ENCODE measurements at regions not wholly inside any gene's neighbourhood (a gene's known extent, or its start where the extent isn't known, plus 50 kb on each side); places are given as distances from the start of the nearest gene placed in this dataset.

DNA sequence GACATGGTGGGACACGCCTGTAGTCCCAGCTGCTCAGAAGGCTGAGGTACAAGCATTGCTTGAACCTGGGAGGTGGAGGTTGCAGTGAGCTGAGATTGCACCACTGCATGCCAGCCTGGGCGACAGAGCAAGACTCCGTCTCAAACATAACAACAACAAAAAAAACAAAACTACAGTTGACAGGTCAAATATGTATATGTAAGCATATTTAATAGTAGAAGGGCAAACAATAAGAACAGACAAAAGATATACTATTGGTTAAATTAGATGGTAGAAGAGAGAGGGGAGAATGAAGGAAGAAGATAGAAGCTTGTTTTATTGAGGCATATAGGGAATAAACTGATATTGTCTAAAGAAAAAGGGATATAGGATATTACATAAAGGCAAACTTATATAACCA is 247.1 kb downstream of the KLF13 start:
- Mint-ChIP-seq H3K27me3 (peaks cover 10% of the 10 kb centered on the region), H3K9me3 (peaks cover 1% of the 10 kb centered on the region), H3K4me1 (peaks cover 5% of the 10 kb centered on the region), H3K27ac (no peak overlapping the region), H3K36me3 (ENCODE audit: low read depth) (no peaks in the 10 kb centered on the region), H3K4me3 (no peak overlapping the region)
- ATAC-seq = no peak
- no peak for DNase-seq

DNA sequence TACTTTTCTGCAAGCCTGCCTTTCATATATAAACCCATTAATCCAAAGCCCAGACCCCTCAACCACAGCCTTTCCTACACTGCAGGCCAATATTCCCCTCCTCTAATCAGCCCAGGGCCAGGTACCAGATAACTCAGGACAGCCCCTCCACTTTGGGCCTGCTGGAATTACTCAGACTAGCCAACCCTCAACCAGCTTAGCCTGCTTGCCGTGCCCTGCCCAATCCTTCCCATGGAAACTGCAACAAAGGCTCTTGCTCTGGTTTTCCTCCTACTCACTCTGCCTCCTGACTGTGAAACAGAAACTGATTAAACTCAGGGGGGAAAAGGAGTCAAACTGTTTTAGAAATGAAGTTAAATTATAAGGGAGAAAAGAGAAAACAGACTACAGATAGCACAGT is 248.1 kb downstream of the KLF13 start:
- H3K9me3 Mint-ChIP-seq = peaks cover under 1% of the 10 kb centered on the region

DNA sequence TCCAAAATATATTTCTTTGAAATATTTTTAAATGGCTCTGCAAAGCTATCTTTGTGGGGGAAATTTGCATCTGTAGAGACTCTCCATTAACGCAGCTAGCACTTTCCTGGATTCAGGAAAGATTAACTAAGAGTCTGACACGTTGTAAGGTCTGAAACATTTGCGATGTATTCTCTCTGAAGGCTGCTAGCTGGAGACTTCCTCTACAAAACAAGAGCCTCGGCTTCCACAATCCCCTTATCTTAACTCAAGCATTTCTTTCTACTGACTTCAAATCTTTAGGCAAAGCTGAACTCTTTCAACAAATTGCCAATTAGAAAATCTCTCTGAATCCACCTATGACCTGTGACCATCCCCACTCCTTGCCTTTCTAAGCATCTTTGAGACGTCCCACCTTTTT is 250.5 kb downstream of the KLF13 start:
- Mint-ChIP-seq H3K9me3 (peaks cover 10% of the 10 kb centered on the region), H3K27me3 (peaks cover 13% of the 10 kb centered on the region), H3K4me3 (no peak overlapping the region), H3K36me3 (ENCODE audit: low read depth) (peaks cover 4% of the 10 kb centered on the region), H3K4me1 (peaks cover 5% of the 10 kb centered on the region), H3K27ac (no peak overlapping the region)
- ATAC-seq = no peak
- DNase-seq = no peak

More for the DNA sequence above, 248.1 kb downstream of the KLF13 start:
- Mint-ChIP-seq H3K27ac (no peak overlapping the region), H3K4me3 (no peak overlapping the region), H3K27me3 (peaks cover 10% of the 10 kb centered on the region), H3K36me3 (ENCODE audit: low read depth) (no peaks in the 10 kb centered on the region), H3K4me1 (peaks cover 5% of the 10 kb centered on the region)
- ATAC-seq = no peak
- no peak for DNase-seq

DNA sequence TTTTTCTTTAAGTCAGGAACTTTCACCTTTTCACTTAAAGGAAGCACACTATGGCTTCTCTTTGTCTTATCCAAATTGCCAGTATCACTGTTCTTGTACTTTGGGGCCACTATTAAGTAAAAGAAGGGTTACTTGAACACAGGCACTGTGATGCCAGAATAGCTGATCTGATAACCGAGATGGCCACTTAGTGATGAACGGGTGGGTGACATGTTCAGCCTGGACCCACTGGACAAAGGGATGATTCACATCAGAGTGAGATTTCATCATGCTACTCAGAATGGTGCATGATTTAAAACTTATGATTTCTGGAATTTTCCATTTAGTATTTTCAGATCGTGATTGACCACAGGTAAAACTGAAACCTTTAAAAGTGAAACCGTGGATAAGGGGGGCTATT is 252.6 kb downstream of the KLF13 start:
- peaks cover 4% of the 10 kb centered on the region for H3K36me3 Mint-ChIP-seq (ENCODE audit: low read depth)
- DNase-seq (no peak), ATAC-seq (no peak)
- peaks cover 12% of the 10 kb centered on the region for H3K27me3 Mint-ChIP-seq
- H3K27ac Mint-ChIP-seq = no peak overlapping the region
- H3K4me1 Mint-ChIP-seq = peaks cover 5% of the 10 kb centered on the region
- H3K9me3 Mint-ChIP-seq = peaks cover 23% of the 10 kb centered on the region
- H3K4me3 Mint-ChIP-seq = no peak overlapping the region

DNA sequence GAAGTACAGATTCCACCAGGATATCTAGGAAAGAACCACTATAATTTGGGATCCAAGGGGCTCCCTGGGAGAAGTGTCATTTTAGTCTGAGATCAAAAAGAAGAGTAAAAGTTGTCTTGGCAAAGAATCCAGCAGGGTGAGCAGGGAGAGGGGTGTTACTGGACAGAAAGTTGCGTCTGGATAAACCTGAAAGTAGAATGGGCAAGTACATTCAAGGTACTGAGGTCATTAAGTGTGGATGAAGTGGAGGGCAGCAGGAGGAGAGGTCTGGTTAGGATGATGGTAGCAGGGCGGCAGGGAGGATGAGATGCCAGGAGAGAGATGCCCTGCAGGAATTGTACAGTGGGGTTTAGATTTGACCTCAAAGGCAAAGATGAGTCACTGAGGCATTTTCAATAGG is 253.3 kb downstream of the KLF13 start:
- ATAC-seq (no peak), DNase-seq (no peak)
- Mint-ChIP-seq H3K4me1 (peaks cover under 1% of the 10 kb centered on the region), H3K4me3 (no peak overlapping the region), H3K9me3 (peaks cover 23% of the 10 kb centered on the region), H3K36me3 (ENCODE audit: low read depth) (peaks cover 4% of the 10 kb centered on the region), H3K27me3 (peaks cover 9% of the 10 kb centered on the region), H3K27ac (no peak overlapping the region)

DNA sequence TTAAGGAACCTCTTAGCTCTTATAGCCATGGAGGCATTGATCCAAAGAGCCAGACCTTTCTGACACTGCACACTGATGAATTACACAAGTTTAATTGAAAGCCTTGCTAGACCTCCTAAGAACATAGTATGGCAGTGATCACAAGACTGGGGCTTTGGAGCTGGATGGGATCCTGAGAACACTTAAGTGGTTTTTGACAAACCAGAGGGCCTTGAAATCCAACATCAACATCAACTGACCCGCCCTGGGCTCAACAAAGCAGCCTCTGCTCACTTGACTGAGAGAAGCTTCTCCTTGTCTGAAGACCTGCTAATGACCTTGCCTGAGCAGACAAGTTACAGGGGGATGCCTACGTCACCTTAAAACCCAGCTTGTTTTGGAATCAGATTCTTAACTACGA is 257.6 kb downstream of the KLF13 start:
- DNase-seq (no peak), ATAC-seq (no peak)
- Mint-ChIP-seq H3K4me3 (no peak overlapping the region), H3K9me3 (peaks cover 23% of the 10 kb centered on the region), H3K27me3 (peaks cover 17% of the 10 kb centered on the region), H3K27ac (no peak overlapping the region), H3K4me1 (no peaks in the 10 kb centered on the region), H3K36me3 (ENCODE audit: low read depth) (peaks cover 4% of the 10 kb centered on the region)

DNA sequence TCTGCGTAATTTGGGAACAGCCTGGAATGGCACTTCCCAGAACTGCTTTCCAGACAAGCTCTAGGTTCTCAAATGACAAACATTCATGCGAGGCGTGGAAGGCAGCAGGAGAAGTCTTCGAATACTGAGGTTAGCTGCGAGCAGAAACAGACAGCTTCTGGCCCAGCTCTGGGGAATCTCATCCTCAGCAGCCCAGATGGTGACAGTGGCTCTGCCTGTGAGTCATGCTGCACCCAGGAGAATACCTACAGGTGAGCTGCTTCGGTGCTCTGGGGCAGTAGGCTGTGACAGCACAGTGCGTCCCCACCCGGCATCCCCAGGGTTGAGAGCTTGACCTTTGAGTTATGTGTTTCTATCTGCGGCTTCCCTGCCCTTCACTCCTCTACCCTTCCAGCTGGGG is 258.6 kb downstream of the KLF13 start:
- H3K27me3 Mint-ChIP-seq = peaks cover 17% of the 10 kb centered on the region
- H3K4me1 Mint-ChIP-seq = no peaks in the 10 kb centered on the region
- DNase-seq (no peak), ATAC-seq (no peak)
- no peak overlapping the region for H3K4me3 Mint-ChIP-seq
- peaks cover 4% of the 10 kb centered on the region for H3K36me3 Mint-ChIP-seq (ENCODE audit: low read depth)
- no peak overlapping the region for H3K27ac Mint-ChIP-seq
- H3K9me3 Mint-ChIP-seq = peaks cover 17% of the 10 kb centered on the region

DNA sequence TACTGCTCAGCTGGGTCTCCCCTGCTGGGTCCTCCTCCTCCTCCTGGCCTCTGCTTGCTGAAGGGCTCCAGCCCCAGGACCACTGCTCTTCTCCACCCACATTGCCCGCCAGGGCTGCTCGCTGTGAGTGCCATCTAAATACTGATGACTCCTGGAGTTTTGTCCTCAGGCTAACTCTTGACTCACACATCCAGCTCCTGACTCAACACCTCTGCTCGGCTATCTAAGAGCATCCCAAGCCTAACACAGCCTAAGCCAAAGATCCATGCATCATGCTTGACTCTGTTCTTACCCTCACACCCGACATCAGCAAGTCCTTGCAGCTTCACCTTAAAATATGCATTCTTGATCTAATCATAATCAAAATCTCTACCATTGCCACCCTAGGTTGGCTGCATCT is 260.2 kb downstream of the KLF13 start:
- Mint-ChIP-seq H3K4me1 (no peaks in the 10 kb centered on the region), H3K36me3 (ENCODE audit: low read depth) (peaks cover 2% of the 10 kb centered on the region), H3K9me3 (peaks cover 16% of the 10 kb centered on the region), H3K27me3 (peaks cover 18% of the 10 kb centered on the region), H3K27ac (no peak overlapping the region), H3K4me3 (no peak overlapping the region)
- ATAC-seq (no peak), DNase-seq (no peak)

DNA sequence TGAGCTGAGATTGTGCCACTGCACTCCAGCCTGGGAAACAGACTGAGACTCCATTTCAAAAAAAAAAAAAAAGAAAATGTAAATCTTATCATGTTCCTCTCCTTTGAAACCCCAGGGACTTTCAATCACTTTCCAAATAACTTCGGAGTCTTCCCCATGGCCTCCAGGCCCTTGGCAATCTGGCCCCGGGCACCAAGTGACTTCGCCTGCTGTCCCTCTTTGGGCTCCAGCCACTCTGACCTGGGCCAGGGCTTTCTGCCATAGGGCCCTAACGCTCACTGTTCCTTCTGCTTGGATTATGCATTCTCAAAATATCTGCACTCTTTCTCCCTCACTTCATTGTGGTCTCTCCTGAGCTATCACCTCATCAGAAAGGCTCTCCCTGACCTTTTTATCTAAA is 260.9 kb downstream of the KLF13 start:
- H3K27ac Mint-ChIP-seq = no peak overlapping the region
- no peak for ATAC-seq
- no peak for DNase-seq
- peaks cover 8% of the 10 kb centered on the region for H3K9me3 Mint-ChIP-seq
- H3K4me3 Mint-ChIP-seq = no peak overlapping the region
- H3K36me3 Mint-ChIP-seq (ENCODE audit: low read depth) = no peaks in the 10 kb centered on the region
- peaks cover 14% of the 10 kb centered on the region for H3K27me3 Mint-ChIP-seq
- H3K4me1 Mint-ChIP-seq = no peaks in the 10 kb centered on the region

DNA sequence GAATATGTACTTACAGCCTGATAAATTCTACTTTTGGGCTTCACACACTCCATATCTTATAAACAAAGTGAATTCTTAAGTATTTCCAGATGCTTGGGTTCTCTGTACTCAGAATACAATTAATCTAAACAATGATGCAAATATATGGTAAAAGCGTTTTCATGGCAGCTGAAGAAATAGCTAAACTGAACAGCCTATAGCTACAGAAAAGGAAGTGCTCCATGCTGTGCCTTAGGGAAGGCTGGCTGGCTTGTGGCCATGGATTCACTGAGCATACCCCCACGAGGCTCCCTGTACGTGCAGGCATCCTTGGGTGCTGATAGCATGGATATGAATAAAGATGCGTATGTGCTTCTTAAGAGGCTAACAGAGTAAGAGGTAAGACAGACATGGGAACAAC is 264.0 kb downstream of the KLF13 start:
- H3K27me3 Mint-ChIP-seq = peaks cover 10% of the 10 kb centered on the region
- no peaks in the 10 kb centered on the region for H3K9me3 Mint-ChIP-seq
- ATAC-seq (no peak), DNase-seq (no peak)
- no peak overlapping the region for H3K27ac Mint-ChIP-seq
- H3K4me3 Mint-ChIP-seq = no peak overlapping the region
- H3K4me1 Mint-ChIP-seq = no peaks in the 10 kb centered on the region
- no peaks in the 10 kb centered on the region for H3K36me3 Mint-ChIP-seq (ENCODE audit: low read depth)

DNA sequence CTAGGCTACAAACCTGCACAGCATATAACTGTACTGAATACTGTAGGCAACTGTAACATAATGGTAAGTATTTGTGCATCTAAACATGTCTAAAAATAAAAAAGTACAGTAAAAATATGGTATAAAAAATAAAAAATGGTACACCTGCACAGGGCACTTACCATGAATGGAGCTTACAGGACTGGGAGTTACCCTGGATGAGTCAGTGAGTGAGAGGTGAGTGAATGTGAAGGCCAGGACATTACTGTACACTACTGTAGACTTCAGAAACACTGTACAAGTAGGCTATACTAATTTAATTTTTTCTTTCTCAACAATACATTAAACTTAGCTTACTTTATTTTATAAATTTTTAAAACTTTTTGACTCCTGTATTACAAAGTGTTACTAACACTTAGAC is 265.3 kb downstream of the KLF13 start:
- peaks cover 5% of the 10 kb centered on the region for H3K27me3 Mint-ChIP-seq
- H3K27ac Mint-ChIP-seq = no peak overlapping the region
- DNase-seq (no peak), ATAC-seq (no peak)
- no peaks in the 10 kb centered on the region for H3K9me3 Mint-ChIP-seq
- H3K4me3 Mint-ChIP-seq = no peak overlapping the region
- H3K36me3 Mint-ChIP-seq (ENCODE audit: low read depth) = no peaks in the 10 kb centered on the region
- H3K4me1 Mint-ChIP-seq = no peaks in the 10 kb centered on the region

DNA sequence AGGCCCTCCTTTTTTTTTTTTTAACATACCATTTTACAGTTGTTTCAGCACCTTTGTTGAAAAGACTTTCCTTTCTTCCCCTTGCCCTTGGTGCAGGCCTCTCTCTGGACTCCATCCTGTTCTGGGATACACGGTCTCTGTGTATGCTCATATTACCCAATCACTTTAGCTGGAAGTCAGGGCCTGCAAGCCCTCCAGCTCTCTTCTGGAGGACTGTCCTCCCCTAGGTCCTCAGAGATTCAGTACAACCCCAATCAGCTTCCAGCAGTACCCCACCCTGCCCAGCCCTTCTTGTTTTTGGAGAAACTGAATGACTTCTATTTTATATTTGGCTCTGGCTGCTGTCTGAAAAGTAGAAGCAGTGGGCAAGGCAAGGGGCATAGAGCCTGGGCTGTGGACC is 270.8 kb downstream of the KLF13 start:
- H3K27me3 Mint-ChIP-seq = no peaks in the 10 kb centered on the region
- H3K4me3 Mint-ChIP-seq = no peak overlapping the region
- no peaks in the 10 kb centered on the region for H3K9me3 Mint-ChIP-seq
- H3K27ac Mint-ChIP-seq = no peak overlapping the region
- no peaks in the 10 kb centered on the region for H3K36me3 Mint-ChIP-seq (ENCODE audit: low read depth)
- no peaks in the 10 kb centered on the region for H3K4me1 Mint-ChIP-seq
- no peak for ATAC-seq
- no peak for DNase-seq

DNA sequence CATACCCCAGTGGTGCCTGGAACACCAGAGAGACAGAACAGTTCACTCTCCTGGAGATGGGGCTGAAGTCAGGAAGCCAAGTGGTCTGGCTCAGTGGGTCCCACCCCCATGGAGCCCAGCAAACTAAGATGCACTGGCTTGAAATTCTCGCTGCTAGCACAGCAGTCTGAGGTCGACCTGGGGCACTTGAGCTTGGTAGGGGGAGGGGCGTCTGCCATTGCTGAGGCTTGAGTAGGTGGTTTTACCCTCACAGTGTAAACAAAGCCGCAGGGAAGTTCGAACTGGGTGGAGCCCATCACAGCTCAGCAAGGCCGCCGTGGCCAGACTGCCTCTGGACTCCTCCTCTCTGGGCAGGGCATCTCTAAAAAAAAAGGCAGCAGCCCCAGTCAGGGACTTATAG is 272.0 kb downstream of the KLF13 start:
- Mint-ChIP-seq H3K9me3 (no peaks in the 10 kb centered on the region), H3K4me1 (no peaks in the 10 kb centered on the region), H3K27ac (no peak overlapping the region), H3K27me3 (peaks cover 2% of the 10 kb centered on the region), H3K4me3 (no peak overlapping the region), H3K36me3 (ENCODE audit: low read depth) (no peaks in the 10 kb centered on the region)
- no peak for ATAC-seq
- DNase-seq = no peak

DNA sequence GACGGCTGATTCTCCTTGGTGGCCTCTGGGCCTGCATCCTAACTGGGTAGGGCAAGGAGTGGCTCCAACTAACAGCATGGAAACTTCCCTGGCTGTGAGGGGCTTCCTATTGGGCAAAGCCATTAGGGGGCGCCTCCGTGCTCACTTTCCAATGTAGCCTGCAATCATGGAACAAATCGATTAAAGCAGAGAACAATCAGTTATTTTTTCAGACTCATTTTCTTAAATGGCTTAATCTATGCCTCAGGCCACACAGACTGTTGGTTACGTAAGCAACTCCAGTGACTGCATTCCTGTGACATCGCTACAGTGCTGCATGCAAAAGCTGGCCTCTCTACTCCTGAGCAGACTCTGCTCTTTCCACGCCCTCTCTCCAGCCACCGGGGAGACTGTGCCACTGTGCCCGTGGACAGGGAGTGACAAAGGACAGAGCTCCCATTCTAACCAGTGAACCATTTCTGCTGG is 278.9 kb downstream of the KLF13 start:
- Mint-ChIP-seq H3K4me3 (no peak overlapping the region), H3K27ac (no peak overlapping the region), H3K9me3 (no peaks in the 10 kb centered on the region), H3K4me1 (no peaks in the 10 kb centered on the region), H3K27me3 (peaks cover 7% of the 10 kb centered on the region), H3K36me3 (ENCODE audit: low read depth) (no peaks in the 10 kb centered on the region)
- DNase-seq = no peak
- no peak for ATAC-seq

DNA sequence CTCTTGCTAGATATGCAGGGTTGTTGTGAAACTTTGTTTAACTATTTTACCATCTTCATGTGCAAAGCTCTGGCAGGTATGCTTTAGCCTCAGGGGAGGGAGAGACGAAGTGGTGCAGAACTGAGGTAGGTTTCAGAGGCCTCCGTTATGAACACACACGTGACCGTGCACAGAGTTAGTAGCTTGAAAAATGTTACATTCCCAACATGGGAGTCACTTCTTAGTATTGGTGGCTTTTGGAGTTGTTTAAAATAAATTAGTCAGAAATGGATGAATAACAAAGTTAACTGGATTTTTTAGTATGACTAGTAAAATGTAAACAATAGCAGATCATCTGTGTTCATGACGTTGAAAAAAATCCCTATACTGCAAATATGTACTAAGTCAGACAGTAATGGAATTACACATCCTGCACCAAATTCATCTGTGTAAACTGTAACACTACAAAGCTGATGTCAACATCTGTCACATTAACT is 279.6 kb downstream of the KLF13 start:
- DNase-seq (no peak), ATAC-seq (no peak)
- Mint-ChIP-seq H3K9me3 (no peaks in the 10 kb centered on the region), H3K4me1 (no peaks in the 10 kb centered on the region), H3K36me3 (ENCODE audit: low read depth) (no peaks in the 10 kb centered on the region), H3K4me3 (no peak overlapping the region), H3K27ac (no peak overlapping the region), H3K27me3 (peaks cover 12% of the 10 kb centered on the region)

DNA sequence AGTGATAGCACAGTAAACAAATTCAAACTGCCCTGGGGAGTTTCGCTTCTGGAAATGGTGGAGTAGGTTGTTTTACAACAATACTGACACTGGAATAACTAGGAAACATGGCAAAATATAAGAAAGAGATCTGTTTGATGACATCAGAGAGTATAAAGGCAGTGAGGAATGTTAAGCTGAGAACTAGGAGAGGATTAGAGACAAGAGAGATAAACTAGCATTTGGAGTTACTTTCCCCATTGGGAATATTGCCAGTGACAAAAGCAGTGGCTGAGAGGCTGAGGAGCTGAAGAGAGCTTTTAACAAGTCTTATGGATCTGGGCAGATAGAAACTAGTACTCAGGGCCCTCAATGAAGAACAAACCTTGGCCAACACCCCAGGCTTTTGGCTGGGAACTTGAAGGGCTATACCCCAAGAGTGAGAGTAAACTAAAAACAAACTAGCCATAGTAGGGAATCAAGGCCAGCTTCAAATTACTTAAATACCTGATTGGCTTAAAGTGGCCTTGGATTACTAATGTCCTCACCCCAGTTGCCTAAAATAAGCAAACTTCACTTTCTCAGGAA is 280.4 kb downstream of the KLF13 start:
- Mint-ChIP-seq H3K36me3 (ENCODE audit: low read depth) (no peaks in the 10 kb centered on the region), H3K9me3 (no peaks in the 10 kb centered on the region), H3K27ac (no peak overlapping the region), H3K4me3 (no peak overlapping the region), H3K4me1 (no peaks in the 10 kb centered on the region), H3K27me3 (peaks cover 19% of the 10 kb centered on the region)
- ATAC-seq (no peak), DNase-seq (no peak)

Data from activated naive CD8-positive, alpha-beta T cell treated with anti-CD3 and anti-CD28 coated beads, Interleukin-2, amount 50 U/mL, for 24 hours (primary cell).